Osteocyte (in vitro differentiated cells): ENCODE measurements at regions not wholly inside any gene's neighbourhood (a gene's known extent, or its start where the extent isn't known, plus 50 kb on each side); places are given as distances from the start of the nearest gene placed in this dataset.

Experiments
- DNase-seq: peaks from one replicate; pipeline ENCODE4 v3.0.0; 2021; ENCODE audit warnings: mixed read lengths; ENCODE audit not compliant: unreplicated experiment; ENCODE audit errors: extremely low spot score
- H3K27ac Mint-ChIP-seq: one replicate; pipeline ENCODE4 v1.8.0; 2021; ENCODE audit warnings: mild to moderate bottlenecking, mixed read lengths; ENCODE audit not compliant: unreplicated experiment
- H3K27me3 Mint-ChIP-seq: one replicate; pipeline ENCODE4 v1.8.0; 2021; ENCODE audit warnings: mixed read lengths; ENCODE audit not compliant: unreplicated experiment
- H3K36me3 Mint-ChIP-seq: one replicate; pipeline ENCODE4 v1.8.0; 2021; ENCODE audit warnings: mixed read lengths; ENCODE audit not compliant: unreplicated experiment
- H3K4me1 Mint-ChIP-seq: one replicate; pipeline ENCODE4 v1.8.0; 2021; ENCODE audit warnings: mixed read lengths; ENCODE audit not compliant: unreplicated experiment
- H3K4me3 Mint-ChIP-seq: one replicate; pipeline ENCODE4 v1.8.0; 2021; ENCODE audit warnings: mild to moderate bottlenecking, moderate library complexity, mixed read lengths; ENCODE audit not compliant: unreplicated experiment
- H3K9me3 Mint-ChIP-seq: one replicate; pipeline ENCODE4 v1.8.0; 2021; ENCODE audit warnings: mixed read lengths; ENCODE audit not compliant: unreplicated experiment
- TF ChIP-seq, protein P1 (sequence below): fragments of 200-600 bp; sonication (generic); IDR thresholded peaks from 2 replicates; pipeline ENCODE4 v1.5.0; 2021; ENCODE audit warnings: antibody characterized with exemption, mild to moderate bottlenecking, moderate library complexity

DNA sequence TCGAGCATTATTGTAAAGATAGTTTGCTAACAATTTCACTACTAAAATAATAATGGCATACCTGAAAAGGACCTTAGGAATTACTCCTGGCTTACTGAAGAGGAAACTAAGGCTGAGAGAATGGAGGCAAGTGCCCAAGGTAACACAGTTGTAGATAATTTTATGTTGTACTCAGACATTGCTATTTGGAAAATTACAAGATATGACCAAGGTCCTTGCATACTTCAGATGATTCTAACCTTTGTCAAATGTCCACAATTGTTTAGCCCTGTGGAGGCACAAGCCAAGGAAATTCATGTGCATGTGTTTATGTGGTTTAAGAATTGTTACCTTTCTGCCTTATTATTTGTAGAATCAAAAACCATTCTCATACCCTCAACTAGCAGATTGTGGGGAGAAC, 105.7 kb downstream of the TUSC7 start:
- TF ChIP-seq, protein P1, sequence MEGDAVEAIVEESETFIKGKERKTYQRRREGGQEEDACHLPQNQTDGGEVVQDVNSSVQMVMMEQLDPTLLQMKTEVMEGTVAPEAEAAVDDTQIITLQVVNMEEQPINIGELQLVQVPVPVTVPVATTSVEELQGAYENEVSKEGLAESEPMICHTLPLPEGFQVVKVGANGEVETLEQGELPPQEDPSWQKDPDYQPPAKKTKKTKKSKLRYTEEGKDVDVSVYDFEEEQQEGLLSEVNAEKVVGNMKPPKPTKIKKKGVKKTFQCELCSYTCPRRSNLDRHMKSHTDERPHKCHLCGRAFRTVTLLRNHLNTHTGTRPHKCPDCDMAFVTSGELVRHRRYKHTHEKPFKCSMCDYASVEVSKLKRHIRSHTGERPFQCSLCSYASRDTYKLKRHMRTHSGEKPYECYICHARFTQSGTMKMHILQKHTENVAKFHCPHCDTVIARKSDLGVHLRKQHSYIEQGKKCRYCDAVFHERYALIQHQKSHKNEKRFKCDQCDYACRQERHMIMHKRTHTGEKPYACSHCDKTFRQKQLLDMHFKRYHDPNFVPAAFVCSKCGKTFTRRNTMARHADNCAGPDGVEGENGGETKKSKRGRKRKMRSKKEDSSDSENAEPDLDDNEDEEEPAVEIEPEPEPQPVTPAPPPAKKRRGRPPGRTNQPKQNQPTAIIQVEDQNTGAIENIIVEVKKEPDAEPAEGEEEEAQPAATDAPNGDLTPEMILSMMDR: no peak
- no peak for DNase-seq
- no peak overlapping the region for H3K4me3 Mint-ChIP-seq

DNA sequence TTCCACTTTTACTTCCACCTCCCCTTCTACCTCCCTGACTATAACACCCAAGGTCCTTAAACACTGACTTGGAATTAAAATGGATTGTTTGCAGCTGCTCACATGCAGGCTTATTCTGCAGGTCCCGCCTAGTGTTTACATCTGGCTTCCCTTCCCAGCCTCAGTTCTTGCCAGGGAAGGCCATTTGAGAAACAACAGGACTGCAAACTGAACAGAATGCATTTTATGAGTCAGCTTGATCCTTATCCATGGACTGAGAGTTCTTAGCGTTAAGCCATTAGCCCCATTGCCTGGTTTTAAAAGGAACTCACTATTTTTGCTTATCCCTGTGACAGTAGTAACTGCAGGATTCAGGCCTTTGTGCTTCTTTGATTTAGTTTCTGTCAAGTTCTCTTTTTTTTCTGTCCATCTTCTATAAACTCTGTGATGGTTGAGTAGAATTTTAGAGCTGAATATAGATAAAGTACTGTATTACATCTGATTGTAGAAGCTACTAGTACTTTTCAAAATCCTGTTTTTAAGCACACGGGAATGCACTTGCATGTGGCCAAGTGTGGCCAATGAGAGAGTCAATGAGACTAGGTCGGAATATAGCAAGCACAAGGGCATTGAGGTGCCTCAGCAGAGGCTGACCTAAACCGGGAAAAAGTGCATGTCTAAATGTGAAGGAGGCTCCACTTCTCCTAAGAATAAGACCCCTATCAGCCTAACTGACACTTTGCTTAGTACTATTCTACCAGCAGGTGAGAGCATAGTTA, 106.4 kb downstream of the TUSC7 start:
- H3K27ac Mint-ChIP-seq: no peak overlapping the region
- H3K9me3 Mint-ChIP-seq: no peaks in the 10 kb centered on the region
- H3K36me3 Mint-ChIP-seq: no peaks in the 10 kb centered on the region
- H3K27me3 Mint-ChIP-seq: peaks cover 8% of the 10 kb centered on the region
- H3K4me3 Mint-ChIP-seq: no peak overlapping the region
- TF ChIP-seq, protein P1: no peak
- no peak for DNase-seq
- H3K4me1 Mint-ChIP-seq: no peaks in the 10 kb centered on the region

More for the DNA sequence above, 105.7 kb downstream of the TUSC7 start:
- no peaks in the 10 kb centered on the region for H3K36me3 Mint-ChIP-seq
- H3K9me3 Mint-ChIP-seq: no peaks in the 10 kb centered on the region
- H3K4me1 Mint-ChIP-seq: no peaks in the 10 kb centered on the region
- H3K27ac Mint-ChIP-seq: no peak overlapping the region
- peaks cover 8% of the 10 kb centered on the region for H3K27me3 Mint-ChIP-seq

DNA sequence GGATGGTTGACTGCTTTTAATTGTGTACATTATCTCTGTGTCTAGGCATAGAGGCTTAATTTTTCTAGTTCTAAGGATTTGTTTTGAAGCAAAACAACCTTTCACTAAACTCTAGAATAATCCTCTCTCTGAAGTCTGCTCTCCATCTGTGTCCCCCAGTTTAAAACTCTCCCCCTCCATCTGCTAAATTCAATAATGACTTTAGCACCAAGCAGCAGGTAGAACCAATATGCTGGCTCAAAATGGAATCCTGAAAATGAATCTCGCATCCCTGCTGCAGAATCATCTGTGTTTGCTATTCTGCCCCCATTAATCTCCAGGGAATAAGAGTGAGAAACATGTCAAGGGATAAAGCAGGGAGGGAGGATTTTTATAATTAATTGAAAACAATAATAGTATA, 111.8 kb downstream of the TUSC7 start:
- H3K27me3 Mint-ChIP-seq: peaks cover 18% of the 10 kb centered on the region
- H3K4me3 Mint-ChIP-seq: no peak overlapping the region
- no peak overlapping the region for H3K27ac Mint-ChIP-seq
- H3K36me3 Mint-ChIP-seq: no peaks in the 10 kb centered on the region
- no peak for DNase-seq
- no peaks in the 10 kb centered on the region for H3K4me1 Mint-ChIP-seq
- TF ChIP-seq, protein P1: no peak
- H3K9me3 Mint-ChIP-seq: no peaks in the 10 kb centered on the region

DNA sequence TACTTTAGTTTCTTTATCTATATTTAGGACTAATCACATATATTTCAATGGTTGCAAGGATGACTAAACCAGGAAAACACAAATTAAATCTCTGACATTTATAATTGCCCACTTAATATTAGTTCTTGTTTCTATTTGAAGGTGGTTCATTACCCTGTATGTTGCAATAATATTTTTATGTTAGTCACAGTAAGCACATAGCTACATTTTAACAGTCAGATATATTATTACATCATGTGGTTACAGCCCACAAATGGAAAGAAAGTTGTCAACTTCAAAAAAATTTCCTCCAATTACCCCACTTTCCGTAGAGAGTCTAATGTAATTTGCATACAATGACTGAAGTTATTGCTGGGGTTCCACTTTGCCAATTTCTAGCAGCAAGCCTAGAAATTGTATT, 114.6 kb downstream of the TUSC7 start:
- DNase-seq: no peak
- H3K4me3 Mint-ChIP-seq: no peak overlapping the region
- H3K36me3 Mint-ChIP-seq: no peaks in the 10 kb centered on the region

DNA sequence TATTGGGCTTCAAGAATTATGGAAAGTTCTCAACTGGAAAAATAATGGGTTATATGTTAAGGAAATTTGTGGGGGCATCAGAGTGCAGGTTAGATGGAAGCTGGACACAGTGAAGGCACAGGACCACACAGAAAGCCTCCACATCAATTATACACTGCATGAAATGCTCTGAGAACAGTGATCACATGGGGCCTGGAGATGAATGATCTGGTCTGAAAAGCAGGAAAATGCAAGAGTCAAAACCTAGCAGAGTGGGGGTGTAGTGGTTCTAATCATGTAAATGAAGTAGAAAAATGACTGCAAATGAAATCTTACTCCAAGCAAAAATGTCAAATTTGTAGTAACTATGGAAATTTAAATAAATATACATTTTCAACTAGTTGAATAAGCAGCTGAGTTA, 123.6 kb downstream of the TUSC7 start:
- TF ChIP-seq, protein P1: no peak
- H3K27me3 Mint-ChIP-seq: no peaks in the 10 kb centered on the region
- H3K4me1 Mint-ChIP-seq: no peaks in the 10 kb centered on the region
- DNase-seq: no peak
- no peak overlapping the region for H3K4me3 Mint-ChIP-seq
- no peak overlapping the region for H3K27ac Mint-ChIP-seq
- H3K36me3 Mint-ChIP-seq: no peaks in the 10 kb centered on the region
- H3K9me3 Mint-ChIP-seq: no peaks in the 10 kb centered on the region

More for the DNA sequence above, 114.6 kb downstream of the TUSC7 start:
- TF ChIP-seq, protein P1: no peak
- H3K4me1 Mint-ChIP-seq: no peaks in the 10 kb centered on the region
- no peak overlapping the region for H3K27ac Mint-ChIP-seq
- peaks cover 12% of the 10 kb centered on the region for H3K27me3 Mint-ChIP-seq
- no peaks in the 10 kb centered on the region for H3K9me3 Mint-ChIP-seq
